OCI-LY7 (cell line): ENCODE measurements at regions not wholly inside any gene's neighbourhood (a gene's known extent, or its start where the extent isn't known, plus 50 kb on each side); places are given as distances from the start of the nearest gene placed in this dataset.

Experiments used
- EZH2phosphoT487 ChIP-seq: fragments of 200-600 bp; sonication (generic); IDR thresholded peaks from 2 replicates; pipeline ENCODE4 v1.6.1; 2018; ENCODE audit warnings: low read depth, borderline replicate concordance, mild to moderate bottlenecking, mixed run types, antibody characterized with exemption, low read length, moderate library complexity, mixed read lengths
- TF ChIP-seq, protein P1 (sequence below): fragments of 200-600 bp; sonication (generic); conservative IDR thresholded peaks from 2 replicates; pipeline ENCODE4 v1.5.1; 2014; ENCODE audit warnings: mild to moderate bottlenecking, antibody characterized with exemption, low read length, moderate library complexity, mixed read lengths

DNA sequence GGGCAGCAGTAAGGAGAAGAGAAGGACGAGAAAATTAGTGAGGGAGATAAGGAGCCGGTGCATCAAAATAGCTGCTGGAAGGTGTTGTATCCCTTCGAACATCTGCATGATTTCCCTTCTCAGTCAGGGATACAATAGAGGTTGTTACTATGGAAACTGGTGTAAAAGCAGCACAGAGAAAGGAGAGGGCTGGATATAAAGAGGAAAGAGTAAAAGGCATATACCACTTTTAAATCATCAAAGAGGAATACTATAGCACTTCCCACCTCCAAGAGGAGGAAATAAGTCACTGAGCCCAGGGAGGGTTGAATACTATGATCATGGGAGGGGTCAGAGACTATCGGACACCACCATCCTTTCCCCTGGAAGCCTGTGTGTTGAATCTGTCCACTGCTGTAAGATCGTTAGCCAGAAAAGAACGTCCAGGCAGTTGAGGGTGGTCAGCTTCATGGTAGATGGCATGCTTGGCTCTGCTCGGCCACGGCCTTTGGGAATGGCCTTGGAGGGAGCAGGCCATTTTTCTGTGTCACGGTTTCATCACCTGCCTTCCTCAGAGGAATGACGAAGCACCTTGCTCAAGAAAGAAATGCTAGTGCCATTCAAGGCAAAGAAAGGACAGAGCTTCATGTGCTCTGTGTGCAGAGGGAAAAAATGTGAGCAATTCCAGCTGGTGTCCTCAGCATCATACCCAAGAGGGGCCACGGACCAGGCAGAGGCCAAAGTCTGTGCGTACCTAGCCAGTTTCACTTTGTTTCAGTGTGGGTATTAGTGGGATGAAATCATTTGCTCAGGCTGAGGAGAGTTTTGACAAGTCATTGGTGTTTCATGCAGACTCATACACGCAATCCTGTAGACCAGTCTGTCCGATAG lies 64.2 kb downstream of the IRF2BP2 start:
- TF ChIP-seq, protein P1, sequence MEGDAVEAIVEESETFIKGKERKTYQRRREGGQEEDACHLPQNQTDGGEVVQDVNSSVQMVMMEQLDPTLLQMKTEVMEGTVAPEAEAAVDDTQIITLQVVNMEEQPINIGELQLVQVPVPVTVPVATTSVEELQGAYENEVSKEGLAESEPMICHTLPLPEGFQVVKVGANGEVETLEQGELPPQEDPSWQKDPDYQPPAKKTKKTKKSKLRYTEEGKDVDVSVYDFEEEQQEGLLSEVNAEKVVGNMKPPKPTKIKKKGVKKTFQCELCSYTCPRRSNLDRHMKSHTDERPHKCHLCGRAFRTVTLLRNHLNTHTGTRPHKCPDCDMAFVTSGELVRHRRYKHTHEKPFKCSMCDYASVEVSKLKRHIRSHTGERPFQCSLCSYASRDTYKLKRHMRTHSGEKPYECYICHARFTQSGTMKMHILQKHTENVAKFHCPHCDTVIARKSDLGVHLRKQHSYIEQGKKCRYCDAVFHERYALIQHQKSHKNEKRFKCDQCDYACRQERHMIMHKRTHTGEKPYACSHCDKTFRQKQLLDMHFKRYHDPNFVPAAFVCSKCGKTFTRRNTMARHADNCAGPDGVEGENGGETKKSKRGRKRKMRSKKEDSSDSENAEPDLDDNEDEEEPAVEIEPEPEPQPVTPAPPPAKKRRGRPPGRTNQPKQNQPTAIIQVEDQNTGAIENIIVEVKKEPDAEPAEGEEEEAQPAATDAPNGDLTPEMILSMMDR, result no peak
- TF ChIP-seq EZH2phosphoT487, result no peak
